Right renal cortex interstitium (tissue), 3 donors: ENCODE measurements at regions not wholly inside any gene's neighbourhood (a gene's known extent, or its start where the extent isn't known, plus 50 kb on each side); places are given as distances from the start of the nearest gene placed in this dataset.
A peak's percentile ranks its signal among the peaks of the same experiment; 100 is the strongest.

ENCODE experiments used
- DNase-seq, 3 donors: peaks; one replicate each; pipeline ENCODE4 v3.0.0-alpha.2; 2013; ENCODE audit warnings: low read depth in 3 of 3, low spot score in 2 of 3

DNA sequence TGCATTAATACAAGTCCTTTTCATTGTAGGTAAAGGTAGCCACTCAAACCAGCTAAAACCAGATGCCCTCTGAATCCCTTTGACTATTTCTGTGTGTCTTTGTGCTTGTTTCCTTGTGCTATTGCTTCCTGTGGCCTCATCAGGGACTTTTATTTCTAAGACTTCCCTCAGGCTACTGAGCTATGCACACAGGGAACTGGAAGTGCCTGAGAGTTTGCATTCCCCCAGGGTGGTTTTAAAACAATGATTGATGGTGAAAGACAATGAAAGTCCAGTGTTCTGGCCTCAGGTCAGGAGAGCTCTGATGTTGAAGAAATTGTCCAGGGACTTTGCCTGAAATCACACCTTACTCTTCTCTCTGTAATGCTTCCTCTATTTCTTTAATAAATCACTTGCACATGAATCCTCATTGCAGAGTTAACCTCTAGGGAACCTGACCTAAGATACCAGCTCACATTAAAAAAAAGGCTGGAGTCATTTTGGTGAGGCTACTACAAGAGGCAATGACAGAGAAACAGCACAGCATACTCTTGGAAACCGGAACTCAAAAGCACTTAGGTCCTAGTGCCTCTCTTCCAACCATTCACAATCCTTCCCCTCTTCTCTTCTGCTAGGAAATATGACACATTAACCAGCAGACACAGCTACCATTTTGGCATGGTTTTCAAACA, 158.1 kb upstream of the NREP start:
- no peak for DNase-seq

DNA sequence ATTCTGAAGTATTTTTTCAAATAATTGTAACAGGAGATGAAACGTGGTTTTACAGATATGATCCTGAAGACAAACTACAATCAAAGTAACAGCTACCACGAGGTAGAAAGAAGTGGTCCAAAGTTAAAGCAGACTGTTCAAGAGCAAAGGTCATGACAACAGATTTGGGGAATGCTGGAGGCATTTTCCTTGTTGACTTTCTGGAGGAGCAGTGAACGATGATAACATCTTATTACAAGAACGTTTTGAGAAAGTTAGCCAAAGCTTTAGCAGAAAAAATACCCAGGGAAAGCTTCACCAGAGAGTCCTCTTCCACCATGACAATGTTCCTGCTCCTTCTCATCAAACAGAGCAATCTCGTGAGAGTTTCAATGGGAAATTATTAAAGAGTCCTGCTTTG, 145.4 kb upstream of the NREP start:
- no peak for DNase-seq

DNA sequence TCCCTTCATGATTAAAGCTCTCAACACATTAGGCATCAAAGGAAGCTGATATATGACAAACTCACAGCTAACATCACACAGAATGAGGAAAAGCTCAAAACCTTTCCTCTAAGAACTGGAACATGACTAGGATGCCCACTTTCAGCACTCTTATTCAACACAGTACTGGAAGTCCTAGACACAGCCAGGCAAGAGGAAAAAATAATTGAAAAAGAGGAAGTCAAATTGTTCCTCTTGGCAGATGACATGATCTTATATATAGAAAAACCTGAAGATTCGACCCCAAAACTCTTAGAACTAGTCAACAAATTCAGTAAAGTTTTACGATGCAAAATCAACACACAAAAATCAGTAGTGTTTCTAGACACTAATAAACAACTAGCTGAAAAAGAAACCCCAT, 144.3 kb upstream of the NREP start:
- no peak for DNase-seq

DNA sequence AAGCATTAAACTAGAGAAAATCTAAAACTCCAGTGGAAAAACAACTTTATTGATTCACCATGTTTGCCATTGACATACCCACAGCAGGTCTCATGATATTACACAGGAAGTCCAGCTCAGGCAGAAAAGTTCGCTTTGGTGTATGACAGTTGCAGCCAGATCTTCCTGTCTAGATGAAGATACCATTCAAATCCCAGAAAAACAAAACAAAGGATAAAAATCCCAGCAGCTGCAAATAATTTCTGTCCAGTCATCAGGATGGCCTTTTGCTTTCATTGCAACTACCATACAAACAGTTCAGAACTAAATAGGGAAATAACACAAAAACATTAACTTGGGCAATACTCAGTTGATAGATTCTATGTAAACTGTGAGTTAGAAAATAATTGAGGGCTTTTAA, 136.0 kb upstream of the NREP start:
- DNase-seq = no peak

DNA sequence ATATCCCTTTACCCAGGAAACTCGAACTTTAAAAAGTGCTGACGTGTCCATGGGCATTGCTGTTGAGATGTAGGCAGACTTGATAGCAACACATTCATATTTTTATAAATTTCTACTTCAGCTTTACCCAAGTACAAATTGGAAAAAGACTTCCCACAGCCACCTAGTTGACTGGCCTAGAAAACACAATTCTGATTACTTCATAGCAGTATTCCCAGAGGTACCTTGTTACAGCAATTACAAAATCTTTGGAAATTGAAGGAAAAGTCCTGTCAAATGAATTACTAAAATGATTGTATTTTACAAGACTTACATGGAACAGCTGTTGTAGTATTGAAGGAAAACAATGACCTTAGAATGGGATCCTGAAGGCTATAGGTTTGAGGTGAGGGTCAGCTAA, 130.7 kb upstream of the NREP start:
- no peak for DNase-seq

DNA sequence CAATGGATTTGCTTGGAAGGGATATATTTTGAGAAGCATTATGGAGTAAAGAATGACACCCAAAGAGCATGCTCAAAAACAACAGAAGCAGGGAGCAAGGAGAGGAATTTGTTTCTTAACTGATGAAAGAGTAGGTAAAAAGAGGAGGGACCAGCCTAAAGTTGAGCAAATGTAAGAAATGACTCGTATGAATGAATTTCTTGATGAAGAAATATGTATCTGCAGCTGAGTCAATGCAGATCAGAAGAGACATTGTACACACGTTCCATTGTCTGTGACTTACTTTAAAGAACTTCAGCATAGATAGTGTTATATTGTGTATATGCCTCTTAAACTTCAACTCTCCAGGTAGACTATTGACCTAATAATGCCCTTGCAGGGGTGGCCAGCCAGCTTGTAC, 112.7 kb upstream of the NREP start:
- DNase-seq = no peak

DNA sequence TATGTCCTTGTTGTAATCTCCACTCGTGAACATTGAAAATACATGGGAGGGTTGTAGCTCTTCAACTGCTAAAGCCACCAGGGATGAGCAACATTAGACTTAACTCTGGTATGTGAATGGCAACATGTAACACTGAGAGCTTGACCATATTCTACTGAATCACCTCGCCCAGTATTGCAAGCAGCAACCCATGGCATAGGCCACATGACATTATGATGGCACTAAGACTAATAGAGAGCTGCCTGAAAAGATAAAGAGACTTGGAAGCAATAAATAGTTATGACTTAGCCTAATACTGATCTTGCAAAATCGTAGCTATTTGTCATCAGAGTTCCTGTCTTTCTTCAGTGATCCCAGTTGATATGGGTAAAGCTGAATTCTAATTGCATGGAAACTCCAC, 108.4 kb upstream of the NREP start:
- DNase-seq = no peak

DNA sequence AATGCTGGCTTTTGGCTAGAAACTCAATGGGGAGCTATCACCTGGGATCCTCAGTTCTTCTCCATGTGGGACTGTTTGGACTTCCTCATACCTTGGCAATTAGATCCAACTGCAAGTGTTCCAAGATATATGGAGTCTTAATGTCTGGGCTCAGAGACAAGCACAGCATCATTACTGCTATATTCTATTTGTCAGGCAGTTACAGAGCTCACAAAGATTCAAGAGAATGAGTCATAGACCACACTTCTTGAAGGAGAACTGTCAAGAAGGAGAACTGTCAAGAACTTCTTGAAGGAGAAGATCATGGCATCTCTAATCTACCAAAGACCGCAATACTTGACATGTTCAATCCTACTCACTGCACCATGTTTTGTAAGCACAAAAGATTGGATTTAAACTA, 106.8 kb upstream of the NREP start:
- DNase-seq = no peak

DNA sequence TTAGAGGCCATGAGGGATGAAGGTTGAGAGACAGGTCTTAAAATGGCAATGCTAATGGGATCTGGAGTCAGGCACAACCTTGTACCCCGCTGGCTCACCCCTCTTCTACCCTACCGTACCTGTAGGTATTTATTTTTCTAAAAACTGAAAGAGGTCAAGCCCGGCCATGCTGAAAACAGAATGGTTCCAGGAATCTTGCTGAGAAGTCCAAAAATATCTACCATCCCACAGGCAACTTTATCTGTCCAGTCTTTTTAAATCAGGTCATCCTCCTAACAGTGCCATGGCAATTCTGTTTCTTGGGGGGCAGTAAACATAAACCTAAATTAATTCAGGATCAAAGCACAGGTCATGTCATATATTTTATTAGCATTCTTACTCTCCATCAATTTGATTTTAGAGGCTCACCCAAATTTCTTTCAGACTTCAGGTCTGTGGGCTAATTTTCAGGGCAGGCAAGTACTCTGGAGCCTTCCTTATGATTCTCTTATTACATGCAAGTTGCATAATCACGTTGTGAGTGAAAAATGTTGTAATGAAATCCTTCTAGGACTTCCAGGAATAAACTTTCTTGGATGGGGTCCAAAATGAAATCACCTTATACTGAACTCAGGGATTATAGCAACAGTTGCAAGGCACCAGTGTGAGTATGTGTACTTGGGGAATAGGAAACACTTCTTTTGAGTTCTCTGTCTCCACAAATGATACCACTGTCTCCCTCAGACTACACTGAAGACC, 102.7 kb upstream of the NREP start:
- no peak for DNase-seq

DNA sequence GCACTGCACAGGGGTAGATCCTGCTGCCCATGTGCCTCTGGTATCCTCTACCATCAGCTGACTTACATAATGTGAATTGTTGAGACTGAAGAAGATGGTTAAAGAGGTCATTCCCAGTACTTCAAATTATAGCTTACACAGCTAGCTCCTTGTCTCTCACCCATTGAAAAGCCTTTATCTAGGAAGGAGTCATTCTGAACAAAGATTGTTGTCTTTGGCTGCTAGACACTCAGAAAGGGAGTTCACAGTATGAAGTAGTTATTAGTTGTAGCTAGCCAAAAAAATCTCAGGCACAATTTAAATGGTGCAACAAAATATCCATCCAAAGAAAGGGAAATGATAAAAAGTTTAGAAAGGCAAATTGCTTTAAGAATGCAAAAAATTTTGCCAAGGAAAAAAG, 102.0 kb upstream of the NREP start:
- DNase-seq = no peak

DNA sequence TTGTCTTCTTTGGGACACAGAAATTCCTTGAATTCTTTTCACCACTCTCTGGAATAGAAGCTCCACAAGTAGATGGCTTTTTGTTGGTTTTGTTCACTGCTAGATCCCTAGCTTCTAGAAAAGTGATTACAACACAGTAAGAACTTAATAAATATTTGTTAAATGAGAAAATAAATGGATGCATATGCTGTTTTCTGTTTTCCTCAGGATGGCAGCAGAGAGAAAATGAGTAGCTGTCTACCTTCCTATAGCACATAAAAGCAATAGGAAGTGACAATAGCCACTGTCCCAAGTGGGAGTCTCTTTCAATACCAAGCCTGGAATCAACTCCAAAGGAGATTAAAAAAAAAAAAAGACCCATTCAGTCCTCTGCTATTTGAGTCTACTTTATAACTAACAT, 100.6 kb upstream of the NREP start:
- DNase-seq = no peak

DNA sequence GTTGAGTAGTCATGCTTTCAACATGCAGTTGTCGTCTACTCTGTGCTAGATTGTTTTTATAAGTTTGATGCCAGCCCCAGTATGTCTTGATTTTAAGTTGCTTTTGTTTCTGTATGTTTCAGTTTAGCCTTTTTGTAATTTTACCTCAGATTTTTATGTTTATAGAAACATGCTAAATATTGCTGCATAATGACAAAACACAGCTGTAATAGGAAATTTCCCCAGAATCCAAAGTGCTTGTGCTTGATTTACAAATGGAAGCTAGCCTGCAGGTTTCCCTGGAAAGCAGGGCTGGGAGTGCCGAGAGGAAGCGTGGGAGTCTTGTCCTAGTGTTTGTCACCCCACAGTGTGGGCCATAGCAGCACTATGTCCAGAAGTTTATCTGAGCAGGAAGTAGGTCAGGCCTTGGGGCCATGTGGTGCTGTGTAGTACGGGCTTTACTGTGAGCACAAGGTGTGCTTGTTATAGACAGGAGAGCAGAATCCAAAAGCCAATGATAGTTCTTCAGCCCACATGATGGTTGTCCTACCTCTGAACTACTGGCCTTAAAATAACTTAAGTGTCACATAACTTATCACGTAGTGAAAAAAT, 100.0 kb upstream of the NREP start:
- no peak for DNase-seq

DNA sequence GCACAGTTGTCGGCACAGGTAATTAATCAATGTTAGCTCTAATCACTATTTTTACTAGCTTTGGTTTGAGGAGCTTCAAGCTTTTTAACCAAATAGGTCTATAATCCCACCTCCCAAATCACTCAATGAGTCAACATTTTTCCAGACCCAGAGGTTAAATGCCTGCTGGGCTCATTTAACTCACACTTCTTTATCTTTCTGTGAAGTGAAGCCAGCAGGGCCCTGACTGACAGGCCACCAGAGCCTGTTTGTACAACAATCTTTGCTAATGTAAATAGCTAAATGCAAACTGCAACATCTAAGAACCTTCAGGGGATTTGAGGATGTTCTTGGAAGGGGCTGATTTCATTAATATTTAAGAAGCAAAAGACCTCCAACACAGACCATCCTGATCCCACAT, 98.4 kb upstream of the NREP start:
- DNase-seq = no peak

DNA sequence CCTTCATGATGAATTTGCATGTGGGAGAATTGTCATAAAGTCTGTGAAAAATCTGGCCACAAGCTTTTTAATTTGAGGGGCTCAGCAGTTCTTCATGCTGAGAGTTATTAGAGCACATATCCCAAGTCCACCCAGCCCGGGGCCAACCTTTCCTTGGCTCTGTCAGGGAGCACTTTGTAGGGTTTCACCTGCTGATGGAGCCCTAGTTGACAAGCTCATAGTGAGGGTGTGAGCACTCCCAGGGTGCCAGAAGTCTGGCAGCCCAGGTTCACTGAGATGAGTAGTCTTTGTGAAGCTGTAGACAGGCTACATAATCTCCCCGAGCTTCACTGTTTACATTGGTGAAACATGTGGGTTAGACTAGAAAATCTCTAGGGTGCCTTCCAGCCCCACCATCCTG, 97.2 kb upstream of the NREP start:
- DNase-seq = no peak

DNA sequence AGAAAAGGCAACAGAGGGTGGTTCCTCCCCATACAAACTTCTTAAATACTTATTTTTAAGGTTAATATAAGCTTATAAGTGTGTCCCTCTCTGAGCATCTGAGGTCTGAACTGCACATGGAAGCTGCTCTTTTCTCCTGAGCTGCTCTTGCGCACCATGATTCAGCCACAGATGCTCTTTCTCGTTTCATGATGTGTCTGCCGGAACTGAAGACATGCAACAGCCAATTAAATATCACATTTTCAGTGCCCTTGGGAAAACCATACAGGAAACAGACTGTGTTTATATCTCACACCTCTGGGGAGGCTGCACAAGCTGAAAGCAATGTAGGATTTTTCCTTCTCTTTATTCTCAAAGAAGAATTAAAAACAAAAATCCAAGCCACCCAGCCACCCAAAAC, 96.8 kb upstream of the NREP start:
- DNase-seq = no peak

DNA sequence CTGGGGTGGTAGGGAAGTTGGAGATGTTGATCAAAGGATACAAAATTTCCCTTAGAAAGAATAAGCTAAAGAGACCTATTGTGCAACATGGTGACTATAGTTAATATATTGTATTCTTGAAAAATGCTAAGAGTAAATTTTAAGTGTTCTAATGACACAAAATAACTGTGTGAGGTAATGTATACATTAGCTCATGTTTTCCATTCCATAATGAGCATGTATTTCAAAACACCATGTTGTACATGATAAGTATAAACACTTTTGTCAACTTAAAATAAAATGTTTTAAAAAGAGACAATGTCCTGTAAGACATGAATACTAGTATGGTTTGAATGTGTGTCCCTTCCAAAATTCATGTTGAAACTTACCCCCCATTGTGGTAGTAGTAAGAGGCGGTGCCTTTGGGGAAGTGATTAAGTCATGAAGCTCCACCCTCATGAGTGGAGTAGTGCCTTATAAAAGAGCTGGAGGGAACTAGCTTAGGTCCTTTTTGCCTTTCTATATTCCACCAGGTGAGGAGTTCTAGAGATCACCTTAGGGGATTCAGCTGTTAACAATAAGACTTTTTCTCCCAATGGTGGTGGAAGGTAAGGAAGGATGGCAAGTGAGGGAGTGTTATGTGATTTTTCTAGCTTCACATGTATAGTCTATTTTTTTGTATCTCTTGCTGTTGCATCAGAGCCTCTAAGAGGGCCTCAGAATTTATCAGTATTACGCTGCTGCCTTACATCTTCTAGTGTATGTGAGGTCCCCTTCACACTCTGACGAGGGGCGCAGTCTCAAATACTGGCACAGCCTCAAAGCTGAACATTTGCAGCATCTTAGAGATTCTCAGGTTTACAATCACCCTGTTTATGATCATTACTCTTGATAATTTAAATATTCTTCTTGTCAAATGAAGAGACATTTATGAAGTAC, 94.9 kb upstream of the NREP start:
- DNase-seq = no peak

DNA sequence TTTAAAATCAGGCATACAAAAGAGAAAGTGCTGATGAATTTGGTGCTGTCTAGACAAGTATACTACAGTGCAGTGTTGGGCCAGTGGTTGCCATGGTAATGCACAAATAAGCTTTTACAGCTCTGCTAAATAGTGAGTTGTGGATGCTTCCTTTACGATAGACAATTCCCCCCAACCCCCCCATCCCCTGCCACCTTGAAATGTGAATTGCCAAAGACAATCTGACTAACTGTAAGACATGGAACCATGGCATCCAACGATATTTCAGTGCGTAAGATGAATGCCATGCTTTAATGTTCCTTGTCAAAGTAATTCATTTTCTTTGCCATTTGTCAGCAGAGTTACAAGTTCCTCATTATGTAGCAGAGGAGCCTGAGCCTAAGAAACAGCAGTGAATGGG, 91.5 kb upstream of the NREP start:
- DNase-seq = no peak

DNA sequence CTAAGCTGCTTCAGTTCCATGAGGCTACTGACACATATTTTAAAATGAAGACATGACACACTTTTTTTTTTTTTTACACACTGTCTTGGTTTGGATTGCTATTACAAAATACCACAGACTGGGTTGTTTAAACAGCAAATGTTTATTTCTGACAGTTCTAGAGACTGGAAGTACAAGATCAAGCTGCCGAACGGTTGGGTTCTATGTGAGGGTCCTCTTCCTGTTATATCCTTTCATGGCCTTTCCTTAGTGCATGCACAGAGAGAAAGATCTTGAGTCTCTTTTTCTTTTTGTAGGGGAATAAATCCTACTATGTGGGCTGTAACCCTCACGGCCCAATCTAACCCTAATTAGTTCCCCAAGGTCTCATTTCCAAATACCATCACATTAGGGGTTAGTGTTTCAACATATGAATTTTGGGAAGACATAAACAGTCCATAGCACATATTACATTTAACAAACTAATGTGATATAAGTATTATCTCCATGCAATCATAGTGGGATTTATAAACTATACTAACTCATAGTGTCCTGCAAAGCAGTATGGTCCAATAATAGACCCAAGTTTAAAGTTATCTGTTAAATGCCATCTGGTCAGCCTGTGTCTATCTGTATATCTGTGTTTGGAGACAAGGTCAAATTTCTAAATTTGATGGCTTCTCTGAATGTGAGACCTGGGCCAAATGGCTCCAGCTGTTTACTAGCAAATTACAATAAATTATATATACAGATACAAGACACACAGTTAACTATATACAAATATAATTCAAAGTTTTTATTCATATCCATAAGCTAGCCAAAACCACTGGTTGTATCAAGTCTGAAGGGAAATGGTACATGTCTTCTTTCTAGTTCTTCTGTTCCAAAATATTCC, 90.3 kb upstream of the NREP start:
- no peak for DNase-seq

DNA sequence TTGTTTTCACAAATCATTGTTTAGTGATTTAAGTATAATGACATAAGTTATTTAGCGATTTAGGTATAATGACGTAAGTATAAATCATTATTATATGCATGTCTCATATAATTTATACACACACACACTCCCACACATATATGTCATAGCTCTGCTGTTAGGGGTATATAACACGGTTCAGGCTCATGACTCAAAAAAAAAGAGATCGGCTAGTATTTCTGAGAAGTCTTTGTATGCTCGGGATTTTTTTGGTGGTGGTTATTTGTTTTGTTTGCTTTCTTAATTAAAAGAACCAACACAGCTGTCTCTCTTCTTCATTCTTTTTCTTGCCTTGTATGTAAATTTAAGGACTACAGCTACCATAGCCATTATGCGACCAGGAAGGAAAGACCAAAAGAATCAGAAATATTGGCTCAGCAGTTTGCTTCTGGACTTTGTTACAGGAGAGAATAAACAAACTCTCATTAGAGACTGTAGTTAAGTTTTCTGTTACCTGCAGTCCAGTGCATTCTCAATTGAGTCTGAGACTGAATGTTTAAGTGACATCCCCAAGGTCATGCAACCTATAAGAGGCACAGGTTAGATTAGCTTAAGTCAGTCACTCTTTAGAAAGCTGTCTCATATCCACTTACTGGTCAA, 83.2 kb upstream of the NREP start:
- peak in 2 of 3 donors; percentile 34 to 49 for DNase-seq

DNA sequence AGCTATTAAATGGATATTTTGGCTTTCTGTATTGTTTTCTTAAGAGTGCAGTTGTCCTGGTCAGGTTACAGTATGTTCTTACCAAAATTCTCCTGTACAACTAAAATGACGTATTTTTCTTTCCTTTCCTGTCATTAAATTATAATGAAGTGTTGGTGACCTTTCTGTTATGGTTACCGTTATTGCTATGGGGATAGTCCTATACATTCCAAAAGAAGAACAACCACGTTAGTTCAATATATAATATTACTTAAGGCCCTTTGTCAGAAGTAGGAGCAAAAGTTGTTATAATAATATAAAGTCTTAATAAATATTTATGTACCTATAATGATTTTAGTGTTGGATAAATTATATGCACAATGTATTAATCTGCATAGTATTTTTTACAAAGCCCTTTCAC, 82.4 kb upstream of the NREP start:
- DNase-seq = no peak
